ENCODE measurements at regions not wholly inside any gene's neighbourhood (a gene's known extent, or its start where the extent isn't known, plus 50 kb on each side); places are given as distances from the start of the nearest gene placed in this dataset.

DNA sequence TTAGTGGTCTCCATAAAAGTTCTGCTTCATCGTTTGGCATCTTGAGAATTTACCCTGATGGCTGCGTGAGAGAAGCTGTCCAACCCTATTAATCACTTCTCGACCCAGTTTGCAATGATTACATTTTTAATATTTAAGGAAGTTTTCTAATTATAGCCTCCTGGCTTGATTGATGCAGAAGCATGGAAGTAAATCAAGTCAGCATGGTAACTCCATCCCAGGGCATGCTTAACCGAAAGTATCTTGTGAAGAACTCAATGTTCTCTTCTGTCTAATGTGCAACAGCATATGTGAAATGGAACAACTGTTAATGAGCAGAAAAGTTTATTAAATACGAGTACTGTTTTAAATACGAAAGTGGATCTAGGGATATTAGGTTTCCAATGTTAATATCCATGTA lies 278.9 kb upstream of the CD180 start:
- H3K4me3 ChIP-seq (replicated peaks in 1 of 3) = no peak overlapping the region
- no peaks in the 10 kb centered on the region for H3K9me3 ChIP-seq
- DNase-seq = no peak
- TF ChIP-seq POLR2A (IDR thresholded peaks at IDR 0.05) = no peak
- TF ChIP-seq, protein P1, sequence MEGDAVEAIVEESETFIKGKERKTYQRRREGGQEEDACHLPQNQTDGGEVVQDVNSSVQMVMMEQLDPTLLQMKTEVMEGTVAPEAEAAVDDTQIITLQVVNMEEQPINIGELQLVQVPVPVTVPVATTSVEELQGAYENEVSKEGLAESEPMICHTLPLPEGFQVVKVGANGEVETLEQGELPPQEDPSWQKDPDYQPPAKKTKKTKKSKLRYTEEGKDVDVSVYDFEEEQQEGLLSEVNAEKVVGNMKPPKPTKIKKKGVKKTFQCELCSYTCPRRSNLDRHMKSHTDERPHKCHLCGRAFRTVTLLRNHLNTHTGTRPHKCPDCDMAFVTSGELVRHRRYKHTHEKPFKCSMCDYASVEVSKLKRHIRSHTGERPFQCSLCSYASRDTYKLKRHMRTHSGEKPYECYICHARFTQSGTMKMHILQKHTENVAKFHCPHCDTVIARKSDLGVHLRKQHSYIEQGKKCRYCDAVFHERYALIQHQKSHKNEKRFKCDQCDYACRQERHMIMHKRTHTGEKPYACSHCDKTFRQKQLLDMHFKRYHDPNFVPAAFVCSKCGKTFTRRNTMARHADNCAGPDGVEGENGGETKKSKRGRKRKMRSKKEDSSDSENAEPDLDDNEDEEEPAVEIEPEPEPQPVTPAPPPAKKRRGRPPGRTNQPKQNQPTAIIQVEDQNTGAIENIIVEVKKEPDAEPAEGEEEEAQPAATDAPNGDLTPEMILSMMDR (IDR thresholded peaks at IDR 0.05) = no peak
- no peak overlapping the region for H3K27ac ChIP-seq
- intact Hi-C loops (cut with DNase I) = no loop called here
- H3K27me3 ChIP-seq = no peaks in the 10 kb centered on the region
- WGBS, 2 donors = 95 to 96% methylated on average over 6 of the region's 6 CpGs
- peaks cover 4 to 6% of the 10 kb centered on the region in 2 donors for H3K4me1 ChIP-seq
- no peaks in the 10 kb centered on the region for H3K36me3 ChIP-seq

DNA sequence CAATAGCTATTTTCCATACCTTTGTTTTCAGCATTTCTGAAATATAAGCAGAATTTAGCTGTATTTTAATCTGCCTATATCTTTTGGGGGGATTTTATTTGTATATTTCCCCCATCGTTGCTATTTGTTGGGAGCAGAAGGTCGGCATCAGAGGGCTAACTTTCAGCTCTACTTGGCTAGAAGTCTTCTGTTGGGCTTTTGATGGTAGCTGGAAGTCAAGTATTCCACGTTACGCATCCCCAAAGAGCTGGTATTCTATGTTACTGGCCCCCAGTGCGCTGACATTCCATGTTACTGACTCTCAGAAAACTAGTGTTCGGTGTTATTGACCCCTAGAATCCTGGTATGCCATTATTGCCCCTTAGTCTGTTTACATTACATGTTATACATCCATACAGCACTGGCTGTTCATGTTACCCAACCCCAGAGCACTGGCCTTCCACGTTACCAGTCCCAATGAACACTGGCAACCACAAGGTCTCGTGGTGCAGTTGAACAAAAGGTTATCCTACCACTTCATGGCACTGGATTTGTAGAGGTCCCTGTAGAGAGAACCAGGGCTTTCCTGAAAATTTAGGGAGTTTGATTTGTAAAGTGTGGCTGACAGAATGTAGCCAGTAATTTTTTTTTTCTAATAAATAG lies 278.1 kb upstream of the CD180 start:
- Histone ChIP-seq H3K27ac (no peak overlapping the region), H3K9me3 (no peaks in the 10 kb centered on the region), H3K27me3 (no peaks in the 10 kb centered on the region), H3K4me1 (peaks cover 4 to 6% of the 10 kb centered on the region in 2 donors), H3K4me3 (replicated peaks in 1 of 3) (no peak overlapping the region), H3K36me3 (no peaks in the 10 kb centered on the region)
- intact Hi-C loops (cut with DNase I) = no loop called here
- TF ChIP-seq, protein P1 (IDR thresholded peaks at IDR 0.05) = no peak
- TF ChIP-seq POLR2A (IDR thresholded peaks at IDR 0.05) = no peak
- WGBS, 2 donors = 93 to 98% methylated on average over 8 of the region's 8 CpGs
- no peak for DNase-seq

DNA sequence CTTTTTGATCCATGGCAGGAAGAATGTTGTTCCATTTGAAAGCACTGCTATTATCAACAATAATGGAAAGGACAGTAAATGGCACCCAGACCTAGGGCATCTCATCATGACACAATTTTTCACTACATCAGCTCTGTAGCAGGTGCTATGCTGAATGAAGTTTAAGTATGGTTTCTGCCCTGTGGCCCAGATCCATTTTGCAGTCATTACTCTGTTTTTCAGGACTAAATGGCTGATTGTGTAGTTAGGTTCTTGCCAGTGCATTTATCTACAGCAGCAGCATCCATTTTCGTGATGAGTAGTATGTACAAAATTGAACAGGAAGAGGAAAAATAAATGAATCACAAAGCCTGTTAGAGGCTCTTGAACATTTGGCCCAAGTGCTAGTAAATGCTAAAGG lies 270.5 kb upstream of the CD180 start:
- Histone ChIP-seq H3K4me3 (replicated peaks in 1 of 3) (no peak overlapping the region), H3K4me1 (no peaks in the 10 kb centered on the region), H3K36me3 (no peaks in the 10 kb centered on the region), H3K27me3 (no peaks in the 10 kb centered on the region), H3K9me3 (no peaks in the 10 kb centered on the region), H3K27ac (no peak overlapping the region)
- 85 to 88% methylated on average over 1 of the region's 1 CpG for WGBS, 2 donors
- no peak for DNase-seq
- TF ChIP-seq, protein P1 (IDR thresholded peaks at IDR 0.05) = no peak
- TF ChIP-seq POLR2A (IDR thresholded peaks at IDR 0.05) = no peak
- intact Hi-C loops (cut with DNase I) = no loop called here

DNA sequence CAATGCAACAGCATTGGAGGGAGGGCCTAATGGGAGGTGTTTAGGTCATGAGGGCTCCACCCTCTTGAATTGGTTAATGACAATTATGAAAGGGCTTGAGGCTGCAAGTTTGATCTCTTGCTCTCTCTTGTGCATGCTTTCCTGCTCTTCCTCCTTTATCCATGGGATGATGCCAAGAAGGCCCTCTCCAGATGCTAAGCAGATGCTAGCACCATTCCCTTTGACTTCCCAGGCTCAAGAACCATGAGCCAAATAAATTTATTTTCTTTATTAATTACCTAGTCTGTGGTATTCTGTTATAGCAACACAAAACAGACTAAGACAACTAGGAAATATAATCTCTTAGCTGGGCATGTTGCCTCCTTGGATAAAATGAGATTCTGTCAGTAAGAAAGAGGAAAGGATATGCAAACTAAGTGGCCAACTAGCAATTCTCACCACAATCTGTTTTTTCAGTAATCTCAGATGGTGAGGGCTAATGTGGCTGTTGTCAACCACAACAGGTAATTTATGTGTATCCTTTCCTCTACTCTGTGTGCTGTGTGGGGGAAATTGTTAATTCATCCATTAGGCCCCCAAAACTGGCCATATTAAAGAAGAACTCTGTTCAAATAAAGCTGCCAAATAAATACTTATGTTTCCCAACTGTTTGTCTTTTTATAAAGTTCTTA lies 269.1 kb upstream of the CD180 start:
- Histone ChIP-seq H3K9me3 (no peaks in the 10 kb centered on the region), H3K4me1 (no peaks in the 10 kb centered on the region), H3K36me3 (no peaks in the 10 kb centered on the region), H3K27me3 (no peaks in the 10 kb centered on the region), H3K27ac (no peak overlapping the region), H3K4me3 (replicated peaks in 1 of 3) (no peak overlapping the region)
- no peak for DNase-seq
- intact Hi-C loops (cut with DNase I) = no loop called here
- TF ChIP-seq, protein P1 (IDR thresholded peaks at IDR 0.05) = no peak
- no peak for TF ChIP-seq POLR2A (IDR thresholded peaks at IDR 0.05)

DNA sequence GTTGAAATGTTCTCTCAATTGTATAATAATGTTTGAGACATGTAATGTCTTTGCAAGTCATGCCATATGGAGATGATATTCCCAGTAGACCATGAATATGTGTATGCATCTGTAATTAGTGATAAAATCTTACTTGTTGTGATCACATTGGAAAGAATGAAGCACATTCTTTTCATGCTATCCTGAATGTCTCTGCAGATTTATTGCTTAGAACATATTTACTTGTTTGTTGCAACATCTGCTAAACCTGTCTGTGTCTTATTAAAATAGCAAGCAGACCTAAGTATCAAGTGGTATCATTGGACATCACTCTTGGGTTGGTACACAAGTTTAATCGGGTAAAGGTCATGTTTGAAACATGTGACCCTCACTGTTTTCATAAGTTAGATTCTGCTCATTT lies 265.5 kb upstream of the CD180 start:
- no peak for TF ChIP-seq POLR2A (IDR thresholded peaks at IDR 0.05)
- TF ChIP-seq, protein P1 (IDR thresholded peaks at IDR 0.05) = no peak
- Histone ChIP-seq H3K27ac (no peak overlapping the region), H3K36me3 (no peaks in the 10 kb centered on the region), H3K9me3 (no peaks in the 10 kb centered on the region), H3K27me3 (no peaks in the 10 kb centered on the region), H3K4me1 (no peaks in the 10 kb centered on the region), H3K4me3 (replicated peaks in 1 of 3) (no peak overlapping the region)
- DNase-seq = no peak
- intact Hi-C loops (cut with DNase I) = no loop called here
- 95 to 96% methylated on average over 1 of the region's 1 CpG for WGBS, 2 donors
